ENCODE measurements at regions not wholly inside any gene's neighbourhood (a gene's known extent, or its start where the extent isn't known, plus 50 kb on each side); places are given as distances from the start of the nearest gene placed in this dataset.

DNA sequence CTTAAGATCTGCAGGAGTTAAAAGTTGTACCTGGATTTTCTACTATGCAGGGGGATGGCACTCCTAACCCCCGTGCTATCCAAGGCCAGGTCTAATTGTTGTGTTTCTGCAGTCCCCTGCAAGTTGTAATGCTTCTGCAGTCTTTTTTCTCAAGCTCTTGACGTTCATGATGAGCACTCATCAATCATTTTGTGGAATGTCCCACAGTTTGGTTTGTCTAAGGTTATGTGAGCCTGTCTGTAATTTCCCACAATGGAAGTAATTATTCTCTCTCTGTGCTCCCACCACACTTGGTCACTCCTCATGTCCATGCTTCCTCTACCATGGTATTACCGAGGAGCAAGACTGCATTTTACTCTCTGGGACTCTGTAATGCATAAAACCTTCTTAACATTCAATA is 107.6 kb upstream of the SSTR4 start:
- H3K4me3 ChIP-seq (ENCODE audit: control insufficient read depth, low read depth, low read length): no peak overlapping the region
- TF ChIP-seq, protein P1, sequence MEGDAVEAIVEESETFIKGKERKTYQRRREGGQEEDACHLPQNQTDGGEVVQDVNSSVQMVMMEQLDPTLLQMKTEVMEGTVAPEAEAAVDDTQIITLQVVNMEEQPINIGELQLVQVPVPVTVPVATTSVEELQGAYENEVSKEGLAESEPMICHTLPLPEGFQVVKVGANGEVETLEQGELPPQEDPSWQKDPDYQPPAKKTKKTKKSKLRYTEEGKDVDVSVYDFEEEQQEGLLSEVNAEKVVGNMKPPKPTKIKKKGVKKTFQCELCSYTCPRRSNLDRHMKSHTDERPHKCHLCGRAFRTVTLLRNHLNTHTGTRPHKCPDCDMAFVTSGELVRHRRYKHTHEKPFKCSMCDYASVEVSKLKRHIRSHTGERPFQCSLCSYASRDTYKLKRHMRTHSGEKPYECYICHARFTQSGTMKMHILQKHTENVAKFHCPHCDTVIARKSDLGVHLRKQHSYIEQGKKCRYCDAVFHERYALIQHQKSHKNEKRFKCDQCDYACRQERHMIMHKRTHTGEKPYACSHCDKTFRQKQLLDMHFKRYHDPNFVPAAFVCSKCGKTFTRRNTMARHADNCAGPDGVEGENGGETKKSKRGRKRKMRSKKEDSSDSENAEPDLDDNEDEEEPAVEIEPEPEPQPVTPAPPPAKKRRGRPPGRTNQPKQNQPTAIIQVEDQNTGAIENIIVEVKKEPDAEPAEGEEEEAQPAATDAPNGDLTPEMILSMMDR (conservative IDR thresholded peaks at IDR 0.05; ENCODE audit: control insufficient read depth, insufficient read depth, low read depth, low read length): no peak
- DNase-seq (ENCODE audit: low read depth): no peak

DNA sequence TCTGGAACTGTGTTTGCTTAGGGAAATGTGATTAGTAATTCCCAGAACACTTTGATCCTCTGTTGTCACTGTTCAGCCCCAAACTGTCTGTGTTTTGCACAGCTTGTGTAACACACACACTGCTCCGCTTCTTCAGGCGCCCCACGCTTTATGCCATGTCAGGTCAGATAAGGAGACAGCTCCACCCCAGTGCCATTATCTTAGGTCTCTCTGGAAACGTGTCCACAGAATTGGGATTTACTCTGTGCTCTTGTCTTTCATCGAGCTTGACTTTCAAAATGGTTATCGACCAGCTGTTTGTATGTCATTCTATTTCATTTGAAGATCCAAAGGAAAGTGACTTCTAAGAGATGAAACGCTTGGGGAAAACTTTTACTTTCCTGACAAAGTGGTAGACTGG is 106.4 kb upstream of the SSTR4 start:
- TF ChIP-seq, protein P1 (conservative IDR thresholded peaks at IDR 0.05; ENCODE audit: control insufficient read depth, insufficient read depth, low read depth, low read length): no peak
- no peak for DNase-seq (ENCODE audit: low read depth)
- H3K4me3 ChIP-seq (ENCODE audit: control insufficient read depth, low read depth, low read length): no peak overlapping the region

DNA sequence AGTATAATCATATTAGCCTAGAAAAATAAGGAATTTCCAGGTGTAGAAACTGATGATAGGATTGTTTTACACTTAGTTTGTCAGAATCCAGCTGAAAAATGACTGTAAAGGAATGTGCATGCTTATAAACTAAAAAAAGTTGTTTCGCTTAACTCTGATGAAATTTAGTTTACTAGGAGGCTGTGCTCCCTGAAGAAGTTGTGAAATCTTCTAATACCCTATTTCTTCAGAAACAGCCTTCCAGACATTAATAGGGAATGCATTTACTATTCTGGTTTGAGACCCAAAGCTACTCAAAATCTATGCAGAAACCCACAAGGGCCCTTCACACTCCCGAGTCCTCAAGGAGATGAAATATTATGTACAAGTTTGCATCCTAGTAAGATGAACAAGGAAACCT is 105.5 kb upstream of the SSTR4 start:
- H3K4me3 ChIP-seq (ENCODE audit: control insufficient read depth, low read depth, low read length): no peak overlapping the region
- TF ChIP-seq, protein P1 (conservative IDR thresholded peaks at IDR 0.05; ENCODE audit: control insufficient read depth, insufficient read depth, low read depth, low read length): no peak
- DNase-seq (ENCODE audit: low read depth): no peak

DNA sequence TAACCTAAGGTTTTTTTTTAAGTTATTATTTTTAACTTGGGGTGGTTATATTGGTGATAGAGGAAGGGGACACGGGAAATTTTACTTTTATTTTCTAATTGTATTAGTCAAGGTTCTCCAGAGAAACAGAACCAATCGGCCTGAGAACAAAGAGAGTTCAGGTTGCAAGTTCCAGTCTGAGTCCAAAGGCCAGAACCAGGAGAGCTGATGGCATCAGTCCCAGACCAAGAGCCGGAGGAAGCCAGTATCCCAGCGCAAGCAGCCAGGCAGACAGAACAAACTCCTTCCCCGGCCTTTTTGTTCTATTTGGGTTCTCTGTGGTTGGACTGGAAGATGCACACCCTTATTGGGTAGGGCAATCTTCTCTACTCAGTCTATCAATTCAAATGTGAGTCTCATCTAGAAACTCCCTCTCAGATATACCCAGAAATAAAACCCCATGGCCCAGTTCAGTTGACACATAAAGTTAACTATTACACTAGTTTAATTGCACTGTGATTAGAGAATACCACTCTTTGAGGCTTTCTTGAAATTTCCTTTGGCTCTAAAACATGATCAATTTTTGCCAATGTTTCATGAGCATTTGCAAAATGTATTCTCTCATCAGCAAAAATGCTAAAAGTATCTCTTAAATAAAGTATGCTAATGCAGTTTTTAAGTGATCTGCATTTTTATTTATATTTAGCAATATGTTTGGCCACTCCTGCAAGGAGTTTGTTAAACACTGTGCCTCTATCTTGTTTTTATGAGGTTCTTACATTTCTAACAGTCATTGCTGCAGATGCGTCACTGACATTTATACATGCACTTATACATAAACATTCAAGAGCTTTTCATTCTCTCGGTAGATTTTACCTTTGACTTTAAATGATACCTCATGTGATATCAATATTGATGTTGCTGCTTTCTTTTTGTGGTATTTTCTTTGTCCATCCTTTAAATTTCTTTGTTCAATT is 103.2 kb upstream of the SSTR4 start:
- TF ChIP-seq, protein P1 (conservative IDR thresholded peaks at IDR 0.05; ENCODE audit: control insufficient read depth, insufficient read depth, low read depth, low read length): no peak
- H3K4me3 ChIP-seq (ENCODE audit: control insufficient read depth, low read depth, low read length): no peak overlapping the region
- no peak for DNase-seq (ENCODE audit: low read depth)

DNA sequence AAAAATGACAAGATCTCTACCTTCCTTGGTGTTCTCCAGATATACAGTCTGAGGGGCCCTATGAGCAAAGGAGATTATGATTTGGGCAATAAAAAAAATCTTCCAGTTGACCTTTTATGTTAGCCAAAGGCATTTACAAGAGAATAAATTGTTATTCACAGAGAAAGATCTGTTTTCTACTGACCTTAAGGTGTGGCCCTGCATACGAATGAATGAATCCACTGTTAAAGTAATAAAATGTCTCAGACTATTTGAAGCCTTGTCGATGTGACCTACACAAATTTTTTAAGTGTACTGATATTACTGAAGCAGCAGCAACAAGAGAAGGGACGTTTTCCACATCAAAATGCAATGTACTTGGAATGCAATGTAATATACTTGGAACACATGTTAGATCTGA is 95.9 kb upstream of the SSTR4 start:
- no peak overlapping the region for H3K4me3 ChIP-seq (ENCODE audit: control insufficient read depth, low read depth, low read length)
- no peak for DNase-seq (ENCODE audit: low read depth)
- TF ChIP-seq, protein P1 (conservative IDR thresholded peaks at IDR 0.05; ENCODE audit: control insufficient read depth, insufficient read depth, low read depth, low read length): no peak

DNA sequence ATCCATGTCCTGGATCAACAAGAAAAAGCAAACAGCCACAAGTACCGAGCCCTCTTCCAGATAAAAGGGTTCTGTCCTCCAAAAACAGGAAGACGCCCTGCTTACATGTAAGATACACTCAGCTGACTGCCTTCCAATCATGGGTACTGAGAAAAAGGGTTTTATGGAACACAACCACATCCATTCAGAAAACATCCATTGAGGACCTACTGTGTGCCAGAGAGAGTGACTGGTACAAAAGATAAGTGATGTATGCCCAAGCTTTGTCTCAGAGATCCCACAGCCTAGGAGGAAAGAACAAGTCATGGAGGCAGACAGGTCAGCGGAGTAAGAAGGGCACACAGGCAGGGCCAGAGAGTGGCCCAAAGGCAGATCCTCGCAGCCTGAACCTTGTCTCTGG is 94.8 kb upstream of the SSTR4 start:
- no peak overlapping the region for H3K4me3 ChIP-seq (ENCODE audit: control insufficient read depth, low read depth, low read length)
- TF ChIP-seq, protein P1 (conservative IDR thresholded peaks at IDR 0.05; ENCODE audit: control insufficient read depth, insufficient read depth, low read depth, low read length): no peak
- no peak for DNase-seq (ENCODE audit: low read depth)
